GM13977 (cell line): ENCODE measurements at regions not wholly inside any gene's neighbourhood (a gene's known extent, or its start where the extent isn't known, plus 50 kb on each side); places are given as distances from the start of the nearest gene placed in this dataset.

Source experiments
- DNase-seq: peaks from one replicate; pipeline ENCODE4 v3.0.0; 2012; ENCODE audit warnings: low spot score
- in situ Hi-C: fragments of 300-500 bp; cut with MboI; formaldehyde crosslinking; loops from one replicate; pipeline ENCODE4 v1.12.0; 2022; ENCODE audit warnings: low sequenced_read_pairs, low pct_unique_long_range_greater_than_20kb, mixed read lengths, inconsistent platforms; ENCODE audit not compliant: unreplicated experiment
- TF ChIP-seq, protein P1 (sequence below): IDR thresholded peaks from 2 replicates; pipeline ENCODE4 v1.5.1; 2012; ENCODE audit warnings: mild to moderate bottlenecking, control low read depth; ENCODE audit not compliant: insufficient read depth; ENCODE audit errors: extremely low read depth, missing control alignments

DNA sequence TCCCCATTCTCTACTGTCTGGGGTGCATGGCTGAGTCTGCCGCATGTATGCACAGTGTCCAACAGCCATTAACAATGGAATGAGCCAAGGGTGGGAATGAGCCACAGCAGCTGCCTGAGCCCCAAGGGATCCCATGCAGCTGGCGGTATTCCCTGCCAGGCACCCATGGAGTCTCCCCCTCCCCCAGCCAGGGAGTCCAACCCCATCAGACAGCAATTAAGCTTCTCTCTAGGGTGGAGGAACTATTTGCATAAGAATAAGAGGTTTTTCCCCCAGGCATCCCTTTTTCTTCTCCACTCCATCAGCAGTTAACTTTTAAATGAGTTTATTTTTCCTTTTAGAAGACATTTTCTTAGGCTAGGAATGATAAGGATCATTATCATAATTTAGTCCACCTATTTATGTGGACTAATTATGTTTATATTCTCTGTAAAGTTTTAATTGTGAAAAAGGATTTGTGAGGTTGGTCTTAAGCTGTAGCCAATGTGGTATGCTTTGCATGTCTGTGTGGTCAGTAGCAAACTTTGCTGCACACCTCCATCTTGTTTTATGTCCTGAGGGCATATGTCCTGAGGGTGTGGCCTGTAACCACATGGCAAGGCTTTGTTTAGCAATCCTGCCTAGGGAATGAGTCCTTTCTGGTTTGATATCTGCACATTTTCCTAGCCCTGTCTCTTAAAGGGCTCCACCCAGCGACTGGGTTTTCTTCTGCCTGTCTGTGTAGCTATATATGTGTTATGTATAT is 158.9 kb upstream of the OLIG3 start:
- no peak for DNase-seq
- in situ Hi-C loops = no loop called here
- TF ChIP-seq, protein P1, sequence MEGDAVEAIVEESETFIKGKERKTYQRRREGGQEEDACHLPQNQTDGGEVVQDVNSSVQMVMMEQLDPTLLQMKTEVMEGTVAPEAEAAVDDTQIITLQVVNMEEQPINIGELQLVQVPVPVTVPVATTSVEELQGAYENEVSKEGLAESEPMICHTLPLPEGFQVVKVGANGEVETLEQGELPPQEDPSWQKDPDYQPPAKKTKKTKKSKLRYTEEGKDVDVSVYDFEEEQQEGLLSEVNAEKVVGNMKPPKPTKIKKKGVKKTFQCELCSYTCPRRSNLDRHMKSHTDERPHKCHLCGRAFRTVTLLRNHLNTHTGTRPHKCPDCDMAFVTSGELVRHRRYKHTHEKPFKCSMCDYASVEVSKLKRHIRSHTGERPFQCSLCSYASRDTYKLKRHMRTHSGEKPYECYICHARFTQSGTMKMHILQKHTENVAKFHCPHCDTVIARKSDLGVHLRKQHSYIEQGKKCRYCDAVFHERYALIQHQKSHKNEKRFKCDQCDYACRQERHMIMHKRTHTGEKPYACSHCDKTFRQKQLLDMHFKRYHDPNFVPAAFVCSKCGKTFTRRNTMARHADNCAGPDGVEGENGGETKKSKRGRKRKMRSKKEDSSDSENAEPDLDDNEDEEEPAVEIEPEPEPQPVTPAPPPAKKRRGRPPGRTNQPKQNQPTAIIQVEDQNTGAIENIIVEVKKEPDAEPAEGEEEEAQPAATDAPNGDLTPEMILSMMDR = no peak

DNA sequence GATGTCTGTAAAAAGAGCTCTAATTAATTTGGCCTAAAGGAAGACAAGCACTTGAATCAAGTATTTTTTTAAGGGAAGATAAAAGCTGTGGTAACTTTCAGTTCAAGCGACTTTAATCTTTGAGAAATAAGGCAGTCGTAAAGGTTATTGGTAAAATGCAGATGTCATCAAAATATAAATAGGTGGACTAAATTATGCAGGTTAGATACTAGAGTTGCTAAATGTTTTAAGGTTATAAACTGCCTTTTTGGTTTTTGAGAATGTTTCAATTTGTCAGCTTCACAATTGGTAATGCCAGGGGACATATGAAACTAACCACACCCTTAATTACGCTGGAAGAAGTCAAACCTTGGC is 159.5 kb upstream of the OLIG3 start:
- TF ChIP-seq, protein P1 = no peak
- no peak for DNase-seq
- in situ Hi-C loops = no loop called here

GRCh38 chr6:137654365-137654981 is 160.3 kb upstream of the OLIG3 start:
- in situ Hi-C loops = no loop called here
- DNase-seq = no peak
- TF ChIP-seq, protein P1 = no peak

DNA sequence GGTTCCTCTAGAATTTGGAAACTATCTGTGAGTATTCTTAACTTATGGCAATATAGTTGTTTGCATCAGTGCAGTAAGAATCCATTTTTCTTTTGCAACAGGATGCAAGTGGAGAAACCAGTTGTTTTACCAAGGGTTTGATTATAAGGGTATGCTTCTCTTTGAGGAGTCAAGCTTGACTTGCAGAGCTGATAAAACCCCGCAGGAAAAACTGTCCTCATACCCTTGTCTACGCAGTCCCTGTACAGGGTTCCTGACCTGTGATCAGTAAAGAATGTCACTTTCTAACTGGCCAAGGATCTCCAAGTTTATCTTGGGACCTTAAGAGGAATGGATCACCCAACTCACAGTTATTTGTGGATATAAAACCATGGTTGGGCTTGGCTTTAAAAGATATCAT is 161.1 kb upstream of the OLIG3 start:
- in situ Hi-C loops = no loop called here
- TF ChIP-seq, protein P1 = no peak
- DNase-seq = no peak

DNA sequence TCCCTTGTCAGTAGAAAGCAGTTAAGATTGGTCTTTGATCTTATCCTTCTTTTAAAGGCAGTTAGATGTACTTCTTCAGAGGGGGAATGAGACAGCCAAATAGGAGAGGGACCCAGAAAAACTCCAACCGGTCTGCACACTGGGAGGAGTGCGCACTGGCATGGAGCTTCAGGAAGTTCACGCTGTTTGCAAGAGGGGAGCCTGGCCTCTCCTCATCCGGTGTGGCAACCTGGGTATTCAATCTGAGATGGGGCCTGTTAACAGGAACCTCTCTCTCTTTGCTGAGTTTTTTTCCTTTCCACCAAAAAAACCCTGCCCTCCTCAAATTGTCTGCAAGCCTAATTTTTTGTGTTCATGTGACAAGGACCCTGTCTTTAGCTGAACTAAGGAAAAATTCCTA is 162.5 kb upstream of the OLIG3 start:
- TF ChIP-seq, protein P1 = no peak
- no peak for DNase-seq
- in situ Hi-C loops = no loop called here

- peak; percentile 39 for DNase-seq
- TF ChIP-seq, protein P1 = no peak
- in situ Hi-C loops = no loop called here
These were observed 163.2 kb upstream of the OLIG3 start for GRCh38 chr6:137657351-137657911.
